SK-N-MC (cell line): ENCODE measurements at regions not wholly inside any gene's neighbourhood (a gene's known extent, or its start where the extent isn't known, plus 50 kb on each side); places are given as distances from the start of the nearest gene placed in this dataset.

Source experiments
- EZH2 ChIP-seq: fragments of 200-600 bp; sonication (generic); IDR thresholded peaks from one replicate; pipeline ENCODE4 v1.6.1; 2017; ENCODE audit warnings: antibody characterized with exemption
- FOXP2 ChIP-seq: optimal IDR thresholded peaks from 2 replicates; pipeline ENCODE3; 2011; ENCODE audit warnings: mild to moderate bottlenecking, moderate library complexity; ENCODE audit not compliant: insufficient read depth; ENCODE audit errors: extremely low read length, control extremely low read depth
- POLR2AphosphoS5 ChIP-seq: IDR thresholded peaks from 2 replicates; pipeline ENCODE4 v1.6.1; 2012; ENCODE audit warnings: mild to moderate bottlenecking, low read depth, low read length, borderline replicate concordance

- TF ChIP-seq POLR2AphosphoS5 (no peak), EZH2 (no peak), FOXP2 (no peak)
These were observed 151.1 kb downstream of the TRIM27 start for GRCh38 chr6:28772480-28773381.
